ENCODE measurements at regions not wholly inside any gene's neighbourhood (a gene's known extent, or its start where the extent isn't known, plus 50 kb on each side); places are given as distances from the start of the nearest gene placed in this dataset.

DNA sequence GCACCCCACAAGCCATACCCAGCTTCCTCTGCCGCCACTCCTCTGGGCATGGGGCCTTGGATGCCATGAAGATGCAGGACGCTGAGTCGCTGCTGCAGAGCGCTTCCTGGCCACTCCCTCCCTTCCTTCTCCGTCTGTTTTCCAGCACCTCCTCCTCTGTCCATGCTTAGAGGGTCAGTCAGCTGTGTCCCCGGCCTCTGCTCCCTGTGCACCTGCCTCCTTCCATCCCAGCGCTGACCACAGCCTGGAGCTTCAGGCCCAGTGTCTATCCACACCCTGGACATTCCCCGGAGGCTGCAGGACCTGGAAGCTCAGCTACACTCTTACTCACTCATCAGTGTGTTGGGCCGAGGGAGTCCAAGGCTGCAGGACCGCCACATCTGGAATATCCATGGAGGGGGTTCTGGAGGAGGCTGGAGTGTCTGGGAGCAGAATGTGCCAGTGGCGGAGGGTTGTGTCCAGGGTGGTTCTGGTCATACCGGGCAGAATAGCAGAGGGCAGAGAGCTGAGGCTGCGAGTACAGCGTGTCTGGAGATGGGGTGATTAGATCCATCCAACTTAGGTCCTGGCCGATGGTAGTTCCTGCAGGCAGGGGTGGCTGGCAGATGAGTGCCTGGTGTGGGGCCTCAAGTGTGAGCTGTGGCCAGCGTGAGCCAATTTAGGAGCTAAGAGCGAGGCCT lies 58.6 kb upstream of the ADRA2C start:
- peaks cover 84% of the 10 kb centered on the region for H3K27me3 ChIP-seq
- no peaks in the 10 kb centered on the region for H3K9me3 ChIP-seq
- 73 to 76% methylated on average over 5 to 11 of the region's 17 CpGs for WGBS, 2 donors (ENCODE audit: low coverage in 1 of 2)
- no peaks in the 10 kb centered on the region for H3K36me3 ChIP-seq
- H3K27ac ChIP-seq, result no peak overlapping the region
- TF ChIP-seq CTCF (IDR thresholded peaks at IDR 0.05) (no peak), POLR2AphosphoS5 (IDR thresholded peaks at IDR 0.05) (no peak), POLR2A (IDR thresholded peaks at IDR 0.05) (no peak), EP300 (IDR thresholded peaks at IDR 0.05) (no peak)
- no peak overlapping the region for H3K4me3 ChIP-seq
- peaks cover 0 to 4% (median 0%) of the 10 kb centered on the region in 3 donors for H3K4me1 ChIP-seq
- no peak for ATAC-seq

GRCh38 chr4:3706565-3707422 lies 59.4 kb upstream of the ADRA2C start:
- Histone ChIP-seq H3K4me3 (no peak overlapping the region), H3K9me3 (no peaks in the 10 kb centered on the region), H3K27ac (no peak overlapping the region), H3K4me1 (peaks cover 0 to 4% (median 0%) of the 10 kb centered on the region in 3 donors), H3K36me3 (no peaks in the 10 kb centered on the region), H3K27me3 (peaks cover 86% of the 10 kb centered on the region)
- whole genome bisulfite sequencing, 2 donors (ENCODE audit: low coverage in 1 of 2), result 90% methylated on average over 2 of the region's 15 CpGs; no CpG with 5 or more reads in 1 of the 2 donors
- no peak for ATAC-seq
- TF ChIP-seq EP300 (IDR thresholded peaks at IDR 0.05) (no peak), POLR2A (IDR thresholded peaks at IDR 0.05) (no peak), CTCF (IDR thresholded peaks at IDR 0.05) (no peak)

- no peak for ATAC-seq
- H3K36me3 ChIP-seq, result no peaks in the 10 kb centered on the region
- H3K4me1 ChIP-seq, result peaks cover 0 to 4% (median 0%) of the 10 kb centered on the region in 3 donors
- H3K27me3 ChIP-seq, result peaks cover 87% of the 10 kb centered on the region
- no peak for TF ChIP-seq POLR2A (IDR thresholded peaks at IDR 0.05)
- TF ChIP-seq POLR2AphosphoS5 (IDR thresholded peaks at IDR 0.05), result no peak
- TF ChIP-seq CTCF (IDR thresholded peaks at IDR 0.05), result no peak
- TF ChIP-seq EP300 (IDR thresholded peaks at IDR 0.05), result no peak
- WGBS, 2 donors (ENCODE audit: low coverage in 1 of 2), result no CpG with 5 or more reads among the region's 10 CpGs
- H3K27ac ChIP-seq, result no peak overlapping the region
- no peaks in the 10 kb centered on the region for H3K9me3 ChIP-seq
- no peak overlapping the region for H3K4me3 ChIP-seq
These were observed 60.1 kb upstream of the ADRA2C start for GRCh38 chr4:3706111-3706511.

DNA sequence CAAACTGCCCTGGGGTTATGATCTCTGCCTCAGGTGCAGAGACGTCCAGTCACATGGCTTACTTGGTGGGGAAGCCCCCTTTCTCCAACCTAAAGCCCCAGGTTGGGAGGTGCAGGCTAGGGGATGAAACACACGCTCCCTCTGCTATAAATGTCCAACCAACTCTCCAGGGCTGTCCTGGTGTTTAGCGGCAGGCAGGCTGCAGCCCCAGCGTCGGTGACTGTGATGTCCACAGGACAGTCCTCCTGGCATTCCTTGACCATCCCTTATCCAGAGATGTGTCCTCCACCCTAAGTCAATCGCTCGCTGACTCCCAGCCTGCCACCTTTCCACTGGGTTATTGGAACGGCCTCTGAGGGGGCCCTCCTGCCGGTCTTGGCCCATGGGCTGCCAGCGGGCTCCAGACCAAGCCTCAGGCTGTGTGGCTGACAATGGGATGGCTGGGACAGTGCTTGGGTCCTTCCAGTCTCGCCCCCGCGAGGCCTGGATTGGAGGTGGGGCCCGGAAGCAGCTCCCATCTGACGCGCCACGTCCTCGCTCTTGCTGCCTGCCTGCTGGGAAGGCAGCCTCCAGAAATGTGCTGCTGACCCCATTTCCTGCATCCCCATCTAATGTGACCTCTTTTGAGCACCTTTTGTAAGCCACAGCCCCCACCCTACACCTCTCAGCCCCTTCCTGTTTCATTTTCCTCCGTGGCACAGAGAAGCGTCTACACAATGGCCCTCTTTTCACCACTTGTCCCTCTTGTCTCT lies 60.8 kb upstream of the ADRA2C start:
- 87 to 89% methylated on average over 3 to 11 of the region's 20 CpGs for WGBS, 2 donors (ENCODE audit: low coverage in 1 of 2)
- Histone ChIP-seq H3K4me3 (no peak overlapping the region), H3K36me3 (no peaks in the 10 kb centered on the region), H3K27me3 (peaks cover 87% of the 10 kb centered on the region), H3K9me3 (no peaks in the 10 kb centered on the region), H3K27ac (no peak overlapping the region), H3K4me1 (peaks cover 0 to 4% (median 0%) of the 10 kb centered on the region in 3 donors)
- ATAC-seq, result no peak
- no peak for TF ChIP-seq EP300 (IDR thresholded peaks at IDR 0.05)
- TF ChIP-seq CTCF (IDR thresholded peaks at IDR 0.05), result no peak
- TF ChIP-seq POLR2AphosphoS5 (IDR thresholded peaks at IDR 0.05), result no peak

All from gastroesophageal sphincter (tissue), 4 donors.